Thyroid gland (tissue), 4 donors: ENCODE measurements at regions not wholly inside any gene's neighbourhood (a gene's known extent, or its start where the extent isn't known, plus 50 kb on each side); places are given as distances from the start of the nearest gene placed in this dataset.
A peak's percentile ranks its signal among the peaks of the same experiment; 100 is the strongest.

Experiments used
- DNase-seq, 2 donors: peaks; one replicate each; pipeline ENCODE4 v3.0.0-alpha.2; 2019
- H3K27ac ChIP-seq, 3 donors: fragments of 200-600 bp; sonication (generic); 1 replicate in 2 of 3; 2 replicates in 1 of 3; pipeline ENCODE4 v1.5.1; 2016 to 2019; ENCODE audit warnings: mild to moderate bottlenecking in 1 of 3, moderate library complexity in 1 of 3
- H3K27me3 ChIP-seq: fragments of 200-600 bp; sonication (generic); one replicate; pipeline ENCODE4 v1.5.1; 2019
- H3K36me3 ChIP-seq, 2 donors: fragments of 200-600 bp; sonication (generic); one replicate each; pipeline ENCODE4 v1.5.1; 2016 to 2019
- H3K4me1 ChIP-seq, 2 donors: fragments of 200-600 bp; sonication (generic); one replicate each; pipeline ENCODE4 v1.5.1; 2017 to 2019
- H3K4me3 ChIP-seq, 3 donors: fragments of 200-600 bp; sonication (generic); replicated peaks in 1 of 3; 1 replicate in 2 of 3; 2 replicates in 1 of 3; pipeline ENCODE4 v1.5.1; 2016; ENCODE audit warnings: mild to moderate bottlenecking in 1 of 3
- H3K9me3 ChIP-seq: fragments of 200-600 bp; sonication (generic); one replicate; pipeline ENCODE4 v1.5.1; 2017
- CTCF ChIP-seq, 6 experiments: fragments of 200-600 bp in 3 of 6; fragments of 450-650 bp in 3 of 6; sonication (generic) in 3 of 6; IDR thresholded peaks; one replicate each; pipeline ENCODE4 v1.5.1; 2016 to 2019; ENCODE audit warnings: antibody characterized with exemption in 6 of 6, mild to moderate bottlenecking in 2 of 6, inconsistent platforms in 1 of 6, moderate library complexity in 1 of 6
- POLR2A ChIP-seq, 2 donors: fragments of 450-650 bp; IDR thresholded peaks; one replicate each; pipeline ENCODE4 v1.6.1; 2017; ENCODE audit warnings: antibody characterized with exemption in 2 of 2, mild to moderate bottlenecking in 2 of 2, moderate library complexity in 1 of 2
- WGBS, 2 donors: methylation state at CpG; one replicate each; pipeline ENCODE4 v1.1.5; 2017; 5-methylcytosine and 5-hydroxymethylcytosine counted together
- intact Hi-C: fragments of 100-400 bp; cut with DNase I; formaldehyde crosslinking; loops from one replicate; pipeline ENCODE4 v1.15.1; 2023

- DNase-seq, result no peak
- Histone ChIP-seq H3K9me3 (no peaks in the 10 kb centered on the region), H3K4me3 (peak overlapping the region in 1 of 3 donors; percentile 23), H3K27ac (peak overlapping the region in 2 of 3 donors; percentile 92 to 94), H3K4me1 (peaks cover 38 to 57% of the 10 kb centered on the region in 2 donors), H3K36me3 (no peaks in the 10 kb centered on the region), H3K27me3 (no peaks in the 10 kb centered on the region)
- TF ChIP-seq POLR2A (IDR thresholded peaks at IDR 0.05) (no peak), CTCF (IDR thresholded peaks at IDR 0.05) (no peak)
- WGBS, 2 donors, result 83 to 84% methylated on average over 11 of the region's 11 CpGs
- intact Hi-C loops, result no loop called here
Observed at GRCh38 chr12:107465625-107466024, 220.0 kb upstream of the PWP1 start.

- Histone ChIP-seq H3K4me1 (peaks cover 40 to 56% of the 10 kb centered on the region in 2 donors), H3K9me3 (no peaks in the 10 kb centered on the region), H3K36me3 (no peaks in the 10 kb centered on the region), H3K27ac (peak overlapping the region; percentile 92 to 94 (median 94)), H3K27me3 (no peaks in the 10 kb centered on the region), H3K4me3 (peak overlapping the region in 2 of 3 donors; percentile 3 to 23)
- TF ChIP-seq CTCF (IDR thresholded peaks at IDR 0.05) (no peak), POLR2A (IDR thresholded peaks at IDR 0.05) (no peak)
- WGBS, 2 donors, result 14 to 35% methylated on average over 6 of the region's 6 CpGs
- DNase-seq, result no peak
- intact Hi-C loops, result no loop called here
Observed at GRCh38 chr12:107467716-107468115, 217.9 kb upstream of the PWP1 start.

- H3K9me3 ChIP-seq, result no peaks in the 10 kb centered on the region
- 15 to 20% methylated on average over 4 of the region's 4 CpGs for WGBS, 2 donors
- H3K27ac ChIP-seq, result peak overlapping the region; percentile 92 to 94 (median 94)
- intact Hi-C loops, result no loop called here
- no peaks in the 10 kb centered on the region for H3K36me3 ChIP-seq
- peak in 1 of 2 donors; percentile 84 for TF ChIP-seq POLR2A (IDR thresholded peaks at IDR 0.05)
- TF ChIP-seq CTCF (IDR thresholded peaks at IDR 0.05), result peak in 1 of 6 experiments; percentile 11
- H3K4me1 ChIP-seq, result peaks cover 40 to 61% of the 10 kb centered on the region in 2 donors
- peak overlapping the region in 1 of 3 donors; percentile 23 for H3K4me3 ChIP-seq
- H3K27me3 ChIP-seq, result no peaks in the 10 kb centered on the region
- DNase-seq, result peak; percentile 89 to 91
Observed at GRCh38 chr12:107468182-107468581, 217.4 kb upstream of the PWP1 start.

GRCh38 chr12:107469011-107469410, 216.6 kb upstream of the PWP1 start:
- WGBS, 2 donors, result 58 to 81% methylated on average over 4 of the region's 4 CpGs
- H3K36me3 ChIP-seq, result no peaks in the 10 kb centered on the region
- TF ChIP-seq CTCF (IDR thresholded peaks at IDR 0.05) (no peak), POLR2A (IDR thresholded peaks at IDR 0.05) (no peak)

GRCh38 chr12:107470645-107471044, 215.0 kb upstream of the PWP1 start:
- Histone ChIP-seq H3K4me3 (no peak overlapping the region), H3K9me3 (no peaks in the 10 kb centered on the region), H3K4me1 (peaks cover 61 to 70% of the 10 kb centered on the region in 2 donors), H3K27ac (peak overlapping the region; percentile 84 to 94 (median 92)), H3K27me3 (no peaks in the 10 kb centered on the region), H3K36me3 (no peaks in the 10 kb centered on the region)
- TF ChIP-seq CTCF (IDR thresholded peaks at IDR 0.05) (no peak), POLR2A (IDR thresholded peaks at IDR 0.05) (no peak)
- DNase-seq, result no peak
- intact Hi-C loops, result no loop called here
- WGBS, 2 donors, result 76 to 77% methylated on average over 6 to 7 of the region's 8 CpGs

More at GRCh38 chr12:107469011-107469410, 216.6 kb upstream of the PWP1 start:
- no peaks in the 10 kb centered on the region for H3K27me3 ChIP-seq
- no peak for DNase-seq
- peaks cover 47 to 68% of the 10 kb centered on the region in 2 donors for H3K4me1 ChIP-seq
- H3K9me3 ChIP-seq, result no peaks in the 10 kb centered on the region
- intact Hi-C loops, result no loop called here
- peak overlapping the region; percentile 92 to 94 (median 94) for H3K27ac ChIP-seq
- no peak overlapping the region for H3K4me3 ChIP-seq
